ENCODE measurements at regions not wholly inside any gene's neighbourhood (a gene's known extent, or its start where the extent isn't known, plus 50 kb on each side); places are given as distances from the start of the nearest gene placed in this dataset.

DNA sequence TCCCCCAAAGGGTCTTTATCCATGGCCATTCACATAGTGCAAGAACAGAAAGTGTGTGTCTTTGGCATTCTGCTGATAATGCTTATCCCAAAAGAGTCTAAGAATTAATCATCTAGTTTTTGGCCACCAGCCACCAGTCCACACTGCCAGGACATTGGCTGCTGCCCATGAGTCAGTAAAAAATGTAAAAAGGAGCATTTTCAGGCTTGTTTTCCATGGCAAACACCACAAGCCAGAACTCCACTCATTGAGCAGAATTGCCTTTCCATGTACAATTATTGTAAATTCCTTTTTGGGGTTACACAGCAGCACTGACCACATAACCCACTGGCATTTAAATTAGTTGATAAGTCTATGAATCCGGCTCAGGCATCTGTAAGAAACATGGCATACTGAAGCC is 89.2 kb upstream of the PRDX4 start:
- TF ChIP-seq POLR2AphosphoS5 (IDR thresholded peaks at IDR 0.05; ENCODE audit: low read depth, low read length) (no peak), POLR2A (IDR thresholded peaks at IDR 0.05; ENCODE audit: low read depth, low read length) (no peak), TAF1 (IDR thresholded peaks at IDR 0.05; ENCODE audit: low read depth, low read length) (no peak), POU2F2 (IDR thresholded peaks at IDR 0.05; ENCODE audit: low read depth, low read length) (no peak), PAX5 (IDR thresholded peaks at IDR 0.05; ENCODE audit: insufficient read depth, low read length, severe bottlenecking) (no peak), SPI1 (IDR thresholded peaks at IDR 0.05; ENCODE audit: low read depth, low read length) (no peak)

Measured in GM12891 (cell line).